K562 (cell line): ENCODE measurements at regions not wholly inside any gene's neighbourhood (a gene's known extent, or its start where the extent isn't known, plus 50 kb on each side); places are given as distances from the start of the nearest gene placed in this dataset.

Experiments used
- CHD2 ChIP-seq: IDR thresholded peaks from 2 replicates; pipeline ENCODE4 v1.6.1; 2011; ENCODE audit warnings: low read depth, low read length
- CREB1 ChIP-seq, 2 experiments: sonication (generic) in 1 of 2; formaldehyde crosslinking in 1 of 2; IDR thresholded peaks; 2 replicates each; pipeline versions ENCODE4 v1.6.1 to v1.8.0; 2012 to 2022; ENCODE audit warnings: inconsistent platforms in 1 of 2, mild to moderate bottlenecking in 1 of 2, missing genetic modification reagents in 1 of 2, moderate library complexity in 1 of 2
- L3MBTL2 ChIP-seq: fragments of 450-650 bp; IDR thresholded peaks from 2 replicates; pipeline ENCODE4 v1.6.1; 2016; ENCODE audit warnings: mild to moderate bottlenecking, moderate library complexity
- MAFF ChIP-seq: IDR thresholded peaks from 2 replicates; pipeline ENCODE4 v1.6.1; 2012; ENCODE audit warnings: low read length, improper control_type of control experiment
- MAFK ChIP-seq: IDR thresholded peaks from 2 replicates; pipeline ENCODE4 v1.6.1; 2011; ENCODE audit warnings: low read length, improper control_type of control experiment
- MAX ChIP-seq: sonication (generic); formaldehyde crosslinking; IDR thresholded peaks from 2 replicates; pipeline ENCODE4 v1.9.0; 2022; ENCODE audit warnings: mild to moderate bottlenecking, missing genetic modification reagents
- MEF2D ChIP-seq: conservative IDR thresholded peaks from 2 replicates; pipeline ENCODE4 v1.6.1; 2016; ENCODE audit warnings: low read depth, missing genetic modification characterization, missing compliant biosample characterization
- POU5F1 ChIP-seq: fragments of 150-350 bp; IDR thresholded peaks from 2 replicates; pipeline ENCODE4 v1.6.1; 2014; ENCODE audit warnings: borderline replicate concordance, low read length, low read depth, mild to moderate bottlenecking; ENCODE audit not compliant: partially characterized antibody

GRCh38 chr18:40163254-40163653 lies 1791.8 kb upstream of the PIK3C3 start:
- no peak for TF ChIP-seq MEF2D
- no peak for TF ChIP-seq CREB1 (IDR thresholded peaks at IDR 0.05)
- no peak for TF ChIP-seq CREB1 (CRISPR knock-in tag; IDR thresholded peaks at IDR 0.05)
- TF ChIP-seq POU5F1, result no peak
- TF ChIP-seq L3MBTL2, result no peak
- no peak for TF ChIP-seq MAFK
- TF ChIP-seq MAX (CRISPR knock-in tag), result no peak
- TF ChIP-seq MAFF, result no peak
- TF ChIP-seq CHD2, result no peak
